ENCODE measurements at regions not wholly inside any gene's neighbourhood (a gene's known extent, or its start where the extent isn't known, plus 50 kb on each side); places are given as distances from the start of the nearest gene placed in this dataset.

DNA sequence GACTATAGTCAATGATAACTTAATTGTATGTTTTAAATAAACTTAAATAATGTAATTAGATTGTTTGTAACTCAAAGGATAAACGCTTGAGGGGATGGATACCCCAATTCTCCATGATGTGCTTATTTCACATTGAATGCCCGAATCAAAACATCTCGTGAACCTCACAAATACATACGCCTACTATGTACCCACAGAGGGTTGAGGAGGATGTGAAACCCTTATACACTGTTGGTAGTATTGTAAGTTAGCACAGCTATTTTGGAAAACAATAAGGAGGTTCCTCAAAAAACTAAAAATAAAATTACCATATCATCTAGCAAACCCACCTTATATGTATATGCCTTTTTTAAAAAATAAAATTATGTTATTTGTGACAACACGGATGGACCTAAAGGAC, 198.6 kb downstream of the MRPL39 start:
- no peak overlapping the region for H2BK15ac ChIP-seq (ENCODE audit: low read depth, poor library complexity, severe bottlenecking)
- H2BK120ac ChIP-seq (ENCODE audit: low read depth, low read length), result no peak overlapping the region
- no peak overlapping the region for H3K14ac ChIP-seq (ENCODE audit: low read length in 2 of 2)
- 73% methylated on average over 1 of the region's 5 CpGs for WGBS
- H2AK5ac ChIP-seq (ENCODE audit: low read length, severe bottlenecking), result no peak overlapping the region
- no peak overlapping the region for H2BK5ac ChIP-seq (ENCODE audit: low read depth, low read length, poor library complexity, severe bottlenecking)
- no peak overlapping the region for H3K9ac ChIP-seq (ENCODE audit: low read length)
- H2AFZ ChIP-seq (ENCODE audit: low read depth, low read length), result no peak overlapping the region
- no peak overlapping the region for H3K4me3 ChIP-seq (ENCODE audit: insufficient read depth in 1 of 2, low read depth in 1 of 2, low read length in 2 of 2)
- H3K18ac ChIP-seq (ENCODE audit: low read depth in 1 of 2, low read length in 2 of 2), result no peak overlapping the region
- no peaks in the 10 kb centered on the region for H3K4me1 ChIP-seq (ENCODE audit: control insufficient read depth, insufficient read depth, low read depth, low read length)
- H3K4ac ChIP-seq (ENCODE audit: low read depth in 1 of 2, low read length in 2 of 2), result no peak overlapping the region
- no peak overlapping the region for H3K23ac ChIP-seq (ENCODE audit: low read length in 2 of 2)
- no peak overlapping the region for H3K27ac ChIP-seq (ENCODE audit: low read length, poor library complexity, severe bottlenecking)
- H3K9me3 ChIP-seq (ENCODE audit: control insufficient read depth, low read length), result no peaks in the 10 kb centered on the region
- no peaks in the 10 kb centered on the region for H3K36me3 ChIP-seq (ENCODE audit: control insufficient read depth in 1 of 2, insufficient read depth in 2 of 2, low read depth in 1 of 2, low read length in 2 of 2)
- no peak for DNase-seq
- H4K8ac ChIP-seq (ENCODE audit: low read length), result no peak overlapping the region
- no peak overlapping the region for H4K91ac ChIP-seq (ENCODE audit: low read length)
- no peaks in the 10 kb centered on the region for H3K27me3 ChIP-seq (ENCODE audit: control insufficient read depth in 1 of 2, insufficient read depth in 1 of 2, low read length in 2 of 2)
- H2BK12ac ChIP-seq (ENCODE audit: low read length in 2 of 2), result no peak overlapping the region
- no peak overlapping the region for H3K4me2 ChIP-seq (ENCODE audit: low read length, poor library complexity, severe bottlenecking)
- no peaks in the 10 kb centered on the region for H3K79me1 ChIP-seq (replicated peaks; ENCODE audit: low read length, poor library complexity, severe bottlenecking)

GRCh38 chr21:25406887-25407579, 200.2 kb downstream of the MRPL39 start:
- no peak overlapping the region for H2BK120ac ChIP-seq (ENCODE audit: low read depth, low read length)
- no peak overlapping the region for H3K27ac ChIP-seq (ENCODE audit: low read length, poor library complexity, severe bottlenecking)
- H3K79me1 ChIP-seq (replicated peaks; ENCODE audit: low read length, poor library complexity, severe bottlenecking), result no peaks in the 10 kb centered on the region
- no peak overlapping the region for H2BK5ac ChIP-seq (ENCODE audit: low read depth, low read length, poor library complexity, severe bottlenecking)
- H3K18ac ChIP-seq (ENCODE audit: low read depth in 1 of 2, low read length in 2 of 2), result no peak overlapping the region
- no peak overlapping the region for H4K8ac ChIP-seq (ENCODE audit: low read length)
- 69% methylated on average over 4 of the region's 4 CpGs for WGBS
- no peak overlapping the region for H3K23ac ChIP-seq (ENCODE audit: low read length in 2 of 2)
- H3K9ac ChIP-seq (ENCODE audit: low read length), result no peak overlapping the region
- H2AFZ ChIP-seq (ENCODE audit: low read depth, low read length), result no peak overlapping the region
- H2BK12ac ChIP-seq (ENCODE audit: low read length in 2 of 2), result no peak overlapping the region
- no peaks in the 10 kb centered on the region for H3K36me3 ChIP-seq (ENCODE audit: control insufficient read depth in 1 of 2, insufficient read depth in 2 of 2, low read depth in 1 of 2, low read length in 2 of 2)
- H3K4me1 ChIP-seq (ENCODE audit: control insufficient read depth, insufficient read depth, low read depth, low read length), result no peaks in the 10 kb centered on the region
- H3K27me3 ChIP-seq (ENCODE audit: control insufficient read depth in 1 of 2, insufficient read depth in 1 of 2, low read length in 2 of 2), result no peaks in the 10 kb centered on the region
- no peak overlapping the region for H3K4me2 ChIP-seq (ENCODE audit: low read length, poor library complexity, severe bottlenecking)
- no peak overlapping the region for H3K4ac ChIP-seq (ENCODE audit: low read depth in 1 of 2, low read length in 2 of 2)
- H3K4me3 ChIP-seq (ENCODE audit: insufficient read depth in 1 of 2, low read depth in 1 of 2, low read length in 2 of 2), result no peak overlapping the region
- no peak overlapping the region for H3K14ac ChIP-seq (ENCODE audit: low read length in 2 of 2)
- no peak overlapping the region for H4K91ac ChIP-seq (ENCODE audit: low read length)
- no peaks in the 10 kb centered on the region for H3K9me3 ChIP-seq (ENCODE audit: control insufficient read depth, low read length)
- no peak for DNase-seq
- H2AK5ac ChIP-seq (ENCODE audit: low read length, severe bottlenecking), result no peak overlapping the region
- H2BK15ac ChIP-seq (ENCODE audit: low read depth, poor library complexity, severe bottlenecking), result no peak overlapping the region

DNA sequence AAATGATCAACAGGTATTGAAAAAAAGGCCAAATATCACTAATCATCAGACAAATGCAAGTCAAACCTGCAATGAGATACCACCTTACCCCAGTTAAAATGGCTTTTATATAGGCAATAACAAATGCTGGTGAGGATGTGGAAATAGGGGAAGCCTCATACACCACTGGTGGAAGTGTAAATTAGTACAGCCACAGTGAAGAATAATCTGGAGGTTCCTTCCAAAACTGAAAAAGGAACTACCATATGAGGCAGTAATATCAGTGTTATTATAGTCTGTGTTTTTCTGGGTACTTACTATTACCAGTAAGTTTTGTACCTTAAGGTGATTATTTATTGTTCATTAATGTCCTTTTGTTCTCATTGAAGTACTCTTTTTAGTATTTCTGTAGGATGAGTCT, 201.3 kb downstream of the MRPL39 start:
- DNase-seq, result no peak
- no peak overlapping the region for H2BK120ac ChIP-seq (ENCODE audit: low read depth, low read length)
- H3K18ac ChIP-seq (ENCODE audit: low read depth in 1 of 2, low read length in 2 of 2), result no peak overlapping the region
- no peak overlapping the region for H3K27ac ChIP-seq (ENCODE audit: low read length, poor library complexity, severe bottlenecking)
- H3K9me3 ChIP-seq (ENCODE audit: control insufficient read depth, low read length), result no peaks in the 10 kb centered on the region
- no peak overlapping the region for H3K4me3 ChIP-seq (ENCODE audit: insufficient read depth in 1 of 2, low read depth in 1 of 2, low read length in 2 of 2)
- H3K36me3 ChIP-seq (ENCODE audit: control insufficient read depth in 1 of 2, insufficient read depth in 2 of 2, low read depth in 1 of 2, low read length in 2 of 2), result no peaks in the 10 kb centered on the region
- no peak overlapping the region for H2AFZ ChIP-seq (ENCODE audit: low read depth, low read length)
- no peaks in the 10 kb centered on the region for H3K79me1 ChIP-seq (replicated peaks; ENCODE audit: low read length, poor library complexity, severe bottlenecking)
- no peak overlapping the region for H3K23ac ChIP-seq (ENCODE audit: low read length in 2 of 2)
- H2BK5ac ChIP-seq (ENCODE audit: low read depth, low read length, poor library complexity, severe bottlenecking), result no peak overlapping the region
- H2AK5ac ChIP-seq (ENCODE audit: low read length, severe bottlenecking), result no peak overlapping the region
- no peak overlapping the region for H3K14ac ChIP-seq (ENCODE audit: low read length in 2 of 2)
- H3K27me3 ChIP-seq (ENCODE audit: control insufficient read depth in 1 of 2, insufficient read depth in 1 of 2, low read length in 2 of 2), result no peaks in the 10 kb centered on the region
- H4K91ac ChIP-seq (ENCODE audit: low read length), result no peak overlapping the region
- H3K9ac ChIP-seq (ENCODE audit: low read length), result no peak overlapping the region
- no peak overlapping the region for H3K4me2 ChIP-seq (ENCODE audit: low read length, poor library complexity, severe bottlenecking)
- H2BK12ac ChIP-seq (ENCODE audit: low read length in 2 of 2), result no peak overlapping the region
- H4K8ac ChIP-seq (ENCODE audit: low read length), result no peak overlapping the region
- no peak overlapping the region for H3K4ac ChIP-seq (ENCODE audit: low read depth in 1 of 2, low read length in 2 of 2)
- no peaks in the 10 kb centered on the region for H3K4me1 ChIP-seq (ENCODE audit: control insufficient read depth, insufficient read depth, low read depth, low read length)
- H2BK15ac ChIP-seq (ENCODE audit: low read depth, poor library complexity, severe bottlenecking), result no peak overlapping the region

DNA sequence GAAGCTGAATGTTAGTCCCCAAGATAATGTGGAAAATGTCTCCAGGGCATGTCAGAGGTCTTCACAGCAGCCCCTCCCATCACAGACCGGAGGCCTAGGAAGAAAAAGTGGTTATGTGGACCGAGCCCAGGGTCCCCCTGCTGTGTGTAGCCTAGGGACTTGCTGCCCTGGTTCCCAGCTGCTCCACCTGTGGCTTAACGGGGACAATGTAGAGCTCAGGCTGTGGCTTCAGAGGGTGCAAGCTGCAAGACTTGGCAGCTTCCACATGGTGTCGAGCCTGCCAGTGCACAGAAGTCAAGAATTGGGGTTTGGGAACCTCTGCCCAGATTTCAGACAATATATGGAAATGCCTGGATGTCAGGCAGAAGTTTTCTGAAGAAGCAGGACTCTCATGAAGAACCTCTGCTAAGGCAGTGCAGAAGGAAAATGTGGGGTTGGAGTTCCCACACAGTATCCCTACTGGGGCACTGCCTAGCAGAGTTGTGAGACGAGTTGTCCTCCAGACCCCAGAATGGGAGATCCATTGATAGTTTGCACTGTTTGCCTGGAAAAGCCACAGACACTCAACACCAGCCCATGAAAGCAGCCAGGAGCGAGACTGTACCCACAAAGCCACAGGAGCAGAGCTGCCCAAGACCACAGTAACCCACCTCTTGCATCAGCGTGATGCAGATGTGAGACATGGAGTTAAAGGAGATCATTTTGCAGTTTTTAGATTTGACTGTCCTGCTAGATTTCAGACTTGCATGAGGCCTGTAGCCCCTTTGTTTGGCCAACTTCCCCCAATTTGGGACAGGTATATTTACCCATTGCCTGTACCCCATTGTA, 204.9 kb downstream of the MRPL39 start:
- H3K4me1 ChIP-seq (ENCODE audit: control insufficient read depth, insufficient read depth, low read depth, low read length), result no peaks in the 10 kb centered on the region
- H2BK5ac ChIP-seq (ENCODE audit: low read depth, low read length, poor library complexity, severe bottlenecking), result no peak overlapping the region
- WGBS, result 61% methylated on average over 6 of the region's 7 CpGs

More for the DNA sequence above, 204.9 kb downstream of the MRPL39 start:
- H3K27me3 ChIP-seq (ENCODE audit: control insufficient read depth in 1 of 2, insufficient read depth in 1 of 2, low read length in 2 of 2), result no peaks in the 10 kb centered on the region
- no peak overlapping the region for H3K9ac ChIP-seq (ENCODE audit: low read length)
- no peak overlapping the region for H2AK5ac ChIP-seq (ENCODE audit: low read length, severe bottlenecking)
- H3K4ac ChIP-seq (ENCODE audit: low read depth in 1 of 2, low read length in 2 of 2), result no peak overlapping the region
- H3K23ac ChIP-seq (ENCODE audit: low read length in 2 of 2), result no peak overlapping the region
- no peak overlapping the region for H3K14ac ChIP-seq (ENCODE audit: low read length in 2 of 2)
- no peaks in the 10 kb centered on the region for H3K9me3 ChIP-seq (ENCODE audit: control insufficient read depth, low read length)
- H4K91ac ChIP-seq (ENCODE audit: low read length), result no peak overlapping the region
- H2BK15ac ChIP-seq (ENCODE audit: low read depth, poor library complexity, severe bottlenecking), result no peak overlapping the region
- no peak overlapping the region for H3K4me2 ChIP-seq (ENCODE audit: low read length, poor library complexity, severe bottlenecking)
- no peak overlapping the region for H2AFZ ChIP-seq (ENCODE audit: low read depth, low read length)
- DNase-seq, result no peak
- H2BK12ac ChIP-seq (ENCODE audit: low read length in 2 of 2), result no peak overlapping the region
- H4K8ac ChIP-seq (ENCODE audit: low read length), result no peak overlapping the region
- no peak overlapping the region for H3K27ac ChIP-seq (ENCODE audit: low read length, poor library complexity, severe bottlenecking)
- H3K18ac ChIP-seq (ENCODE audit: low read depth in 1 of 2, low read length in 2 of 2), result no peak overlapping the region
- H2BK120ac ChIP-seq (ENCODE audit: low read depth, low read length), result no peak overlapping the region
- H3K79me1 ChIP-seq (replicated peaks; ENCODE audit: low read length, poor library complexity, severe bottlenecking), result no peaks in the 10 kb centered on the region
- H3K4me3 ChIP-seq (ENCODE audit: insufficient read depth in 1 of 2, low read depth in 1 of 2, low read length in 2 of 2), result no peak overlapping the region
- no peaks in the 10 kb centered on the region for H3K36me3 ChIP-seq (ENCODE audit: control insufficient read depth in 1 of 2, insufficient read depth in 2 of 2, low read depth in 1 of 2, low read length in 2 of 2)

Data from mesenchymal stem cell (in vitro differentiated cells and primary cell).